GM21390 (cell line): ENCODE measurements at regions not wholly inside any gene's neighbourhood (a gene's known extent, or its start where the extent isn't known, plus 50 kb on each side); places are given as distances from the start of the nearest gene placed in this dataset.
"Not testable (repeated sequence)": the region's sequence is repeated elsewhere in the genome, so short reads cannot be mapped to it uniquely, and the experiment has no call there.

ENCODE experiments used
- ATAC-seq: cut with Tn5 transposase; IDR thresholded peaks from one replicate; pipeline ENCODE4 v1.9.1; 2021; ENCODE audit not compliant: unreplicated experiment

- ATAC-seq, result no peak
These were observed 128.2 kb downstream of the TEX36 start for GRCh38 chr10:125554753-125555152.

GRCh38 chr10:125554016-125554703 lies 128.8 kb downstream of the TEX36 start:
- ATAC-seq, result no peak

GRCh38 chr10:125553091-125553490 lies 129.9 kb downstream of the TEX36 start:
- no peak for ATAC-seq

GRCh38 chr10:125551247-125551646 lies 131.7 kb downstream of the TEX36 start:
- no peak for ATAC-seq

GRCh38 chr10:125550362-125550761 lies 132.6 kb downstream of the TEX36 start:
- ATAC-seq, result no peak

- ATAC-seq, result no peak
These were observed 133.3 kb downstream of the TEX36 start for GRCh38 chr10:125549653-125550052.

- no peak for ATAC-seq
These were observed 134.1 kb downstream of the TEX36 start for GRCh38 chr10:125548878-125549277.

GRCh38 chr10:125548356-125548755 lies 134.6 kb downstream of the TEX36 start:
- ATAC-seq, result no peak

GRCh38 chr10:125547010-125547650 lies 135.8 kb downstream of the TEX36 start:
- ATAC-seq, result no peak

- no peak for ATAC-seq
These were observed 139.2 kb downstream of the TEX36 start for GRCh38 chr10:125543796-125544195.

GRCh38 chr10:125538947-125539731 lies 143.8 kb downstream of the TEX36 start:
- ATAC-seq, result no peak

- ATAC-seq, result no peak
These were observed 146.7 kb downstream of the TEX36 start for GRCh38 chr10:125536236-125536635.

- ATAC-seq, result no peak
These were observed 147.4 kb downstream of the TEX36 start for GRCh38 chr10:125535559-125535958.

GRCh38 chr10:125534515-125534914 lies 148.4 kb downstream of the TEX36 start:
- no peak for ATAC-seq

- ATAC-seq, result no peak
These were observed 149.1 kb downstream of the TEX36 start for GRCh38 chr10:125533866-125534265.

- ATAC-seq, result no peak
These were observed 151.5 kb downstream of the TEX36 start for GRCh38 chr10:125531465-125531864.

- no peak for ATAC-seq
These were observed 159.6 kb downstream of the TEX36 start for GRCh38 chr10:125523347-125523746.

- peak; percentile 73 for ATAC-seq
These were observed 161.0 kb downstream of the TEX36 start for GRCh38 chr10:125521721-125522680.

- ATAC-seq, result no peak
These were observed 162.0 kb downstream of the TEX36 start for GRCh38 chr10:125520968-125521367.

- not testable (repeated sequence) for ATAC-seq
These were observed 164.6 kb downstream of the TEX36 start for GRCh38 chr10:125518397-125518796.

GRCh38 chr10:125515571-125515970 lies 167.4 kb downstream of the TEX36 start:
- no peak for ATAC-seq
